ENCODE measurements at regions not wholly inside any gene's neighbourhood (a gene's known extent, or its start where the extent isn't known, plus 50 kb on each side); places are given as distances from the start of the nearest gene placed in this dataset.

DNA sequence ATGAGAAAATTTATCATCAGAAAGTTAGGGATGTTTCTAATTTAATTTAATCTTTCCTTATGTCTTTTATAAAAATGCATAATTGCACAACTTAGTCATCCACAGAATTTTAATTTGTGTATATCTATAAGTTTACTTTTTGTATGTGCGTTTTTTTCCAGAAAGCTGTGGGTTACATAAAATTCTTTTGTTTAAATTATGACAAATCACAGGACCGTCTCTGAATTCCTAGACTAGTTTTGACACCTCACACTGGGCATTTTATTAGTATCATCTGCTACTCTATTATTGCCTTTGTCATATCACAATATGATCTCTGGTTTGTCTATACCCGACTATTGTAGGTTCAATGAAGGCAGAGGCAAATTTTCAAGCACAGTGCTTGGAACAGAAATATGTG, 482.4 kb upstream of the SEMA3D start:
- FAIRE-seq: no peak
- CTCF ChIA-PET (ENCODE audit: partially characterized antibody): no interaction called here

More for the DNA sequence above, 482.4 kb upstream of the SEMA3D start:
- Histone ChIP-seq H2BK120ac (replicated peaks; ENCODE audit: low read depth, low read length) (no peak overlapping the region), H4K5ac (ENCODE audit: insufficient read length, low read depth, low read length) (no peak overlapping the region), H3K27ac (ENCODE audit: low read depth, low read length) (no peak overlapping the region), H2AK5ac (ENCODE audit: low read depth, low read length) (no peak overlapping the region), H3K23me2 (ENCODE audit: low read depth, low read length) (no peaks in the 10 kb centered on the region), H4K20me1 (replicated peaks in 1 of 2; ENCODE audit: control insufficient read depth in 1 of 2, insufficient read depth in 2 of 2, low read length in 2 of 2) (no peaks in the 10 kb centered on the region), H3K4ac (replicated peaks; ENCODE audit: insufficient read length, low read depth, low read length) (no peak overlapping the region), H2AFZ (ENCODE audit: low read length) (no peak overlapping the region), H3K14ac (ENCODE audit: insufficient read length) (no peak overlapping the region), H3K4me2 (ENCODE audit: insufficient read depth in 1 of 2, low read depth in 2 of 2, low read length in 2 of 2) (no peak overlapping the region), H3K4me1 (replicated peaks in 1 of 4; ENCODE audit: control insufficient read depth in 3 of 4, insufficient read depth in 4 of 4, low read length in 3 of 4) (peaks cover 0 to 3% (median 0%) of the 10 kb centered on the region in 4 experiments; a peak in 2 of 7 replicates), H3K23ac (ENCODE audit: insufficient read length) (no peak overlapping the region), H3K9ac (replicated peaks in 1 of 4; ENCODE audit: extremely low read depth in 1 of 4, low read depth in 3 of 4, low read length in 3 of 4) (no peak overlapping the region), H2BK5ac (ENCODE audit: low read depth, low read length) (no peak overlapping the region), H3K27me3 (replicated peaks in 1 of 4; ENCODE audit: control insufficient read depth in 3 of 4, extremely low read depth in 1 of 4, insufficient read depth in 3 of 4, low read length in 3 of 4) (no peaks in the 10 kb centered on the region), H4K8ac (ENCODE audit: extremely low read depth, insufficient read depth, low read length) (no peak overlapping the region), H3K56ac (replicated peaks; ENCODE audit: insufficient read length, low read depth, low read length) (no peak overlapping the region), H3K79me1 (ENCODE audit: low read depth, low read length) (no peaks in the 10 kb centered on the region), H3K79me2 (ENCODE audit: control insufficient read depth in 1 of 2, insufficient read depth in 2 of 2, low read length in 2 of 2) (no peaks in the 10 kb centered on the region), H2BK15ac (ENCODE audit: low read length) (no peak overlapping the region), H3K36me3 (ENCODE audit: control insufficient read depth in 2 of 4, insufficient read depth in 4 of 4, low read length in 3 of 4) (no peaks in the 10 kb centered on the region), H2BK20ac (ENCODE audit: low read length) (no peak overlapping the region), H3K18ac (ENCODE audit: extremely low read depth, low read length) (no peak overlapping the region), H3K4me3 (ENCODE audit: extremely low read depth in 1 of 4, insufficient read depth in 2 of 4, low read depth in 3 of 4, low read length in 4 of 4) (no peak overlapping the region), H3K9me3 (ENCODE audit: insufficient read depth in 2 of 2, low read depth in 1 of 2, low read length in 1 of 2) (no peaks in the 10 kb centered on the region), H4K91ac (replicated peaks; ENCODE audit: insufficient read length, low read length) (no peak overlapping the region), H2BK12ac (ENCODE audit: low read depth, low read length) (no peak overlapping the region)
- POLR2A ChIA-PET (ENCODE audit: partially characterized antibody): no interaction called here
- no peak for TF ChIP-seq EGR1 (IDR thresholded peaks at IDR 0.05; ENCODE audit: borderline replicate concordance, low read depth, low read length)
- no peak for TF ChIP-seq CREB1 (IDR thresholded peaks at IDR 0.05)
- TF ChIP-seq EP300 (IDR thresholded peaks at IDR 0.05; ENCODE audit: borderline replicate concordance in 1 of 2, low read depth in 2 of 2, low read length in 2 of 2): no peak
- no peak for DNase-seq (ENCODE audit: low read depth in 1 of 2, low spot score in 2 of 2)
- 97% methylated on average over 3 of the region's 3 CpGs; no CpG with 5 or more reads in 1 of the 2 experiments for whole genome bisulfite sequencing, 2 experiments (ENCODE audit: extremely low coverage in 1 of 2, insufficient coverage in 1 of 2, insufficient read length in 1 of 2, insufficient replicate concordance in 2 of 2, low coverage in 1 of 2, low lambda C conversion rate in 2 of 2, missing lambda C conversion rate in 1 of 2)

Data from H1 (cell line).